SK-N-SH treated with all-trans-retinoic acid at 6 μM for 48 hours (cell line): ENCODE measurements at regions not wholly inside any gene's neighbourhood (a gene's known extent, or its start where the extent isn't known, plus 50 kb on each side); places are given as distances from the start of the nearest gene placed in this dataset.

Source experiments
- ATAC-seq: fragments of 200-7000 bp; cut with Tn5 transposase; 3 replicates; pipeline ENCODE4 v1.9.1; 2020; ENCODE audit warnings: mild to moderate bottlenecking, moderate library complexity
- ARNTL ChIP-seq: fragments of 450-650 bp; formaldehyde crosslinking; IDR thresholded peaks from 2 replicates; pipeline ENCODE4 v1.5.0; 2020; ENCODE audit warnings: low read depth, mild to moderate bottlenecking, moderate library complexity, borderline replicate concordance
- BACH2 ChIP-seq: fragments of 250-450 bp; sonication (Bioruptor Pico); IDR thresholded peaks from 2 replicates; pipeline ENCODE4 v1.9.0; 2021; ENCODE audit warnings: mild to moderate bottlenecking, borderline replicate concordance
- CREB5 ChIP-seq: fragments of 250-450 bp; sonication (Bioruptor Pico); IDR thresholded peaks from 2 replicates; pipeline ENCODE4 v1.5.1; 2020; ENCODE audit warnings: low read depth, mild to moderate bottlenecking, moderate library complexity
- GLIS3 ChIP-seq: fragments of 250-450 bp; sonication (Bioruptor Pico); IDR thresholded peaks from 2 replicates; pipeline ENCODE4 v1.5.0; 2020; ENCODE audit warnings: mild to moderate bottlenecking, moderate library complexity
- ISL1 ChIP-seq: fragments of 250-450 bp; sonication (Bioruptor Pico); IDR thresholded peaks from 2 replicates; pipeline ENCODE4 v2.1.2; 2022; ENCODE audit warnings: mild to moderate bottlenecking, moderate library complexity
- OSR1 ChIP-seq: fragments of 250-450 bp; sonication (Bioruptor Pico); IDR thresholded peaks from 2 replicates; pipeline ENCODE4 v1.8.0; 2022; ENCODE audit warnings: moderate library complexity, mild to moderate bottlenecking, inconsistent platforms
- PPARA ChIP-seq: fragments of 250-450 bp; sonication (Bioruptor Pico); IDR thresholded peaks from 2 replicates; pipeline ENCODE4 v1.5.0; 2020; ENCODE audit warnings: mild to moderate bottlenecking, borderline replicate concordance
- RARB ChIP-seq: fragments of 250-450 bp; sonication (Bioruptor Pico); IDR thresholded peaks from 2 replicates; pipeline ENCODE4 v1.8.0; 2021; ENCODE audit warnings: mild to moderate bottlenecking, moderate library complexity
- SNAI2 ChIP-seq: fragments of 250-450 bp; sonication (Bioruptor Pico); IDR thresholded peaks from 2 replicates; pipeline ENCODE4 v1.5.0; 2020; ENCODE audit warnings: mild to moderate bottlenecking, moderate library complexity
- TCF4 ChIP-seq: fragments of 250-450 bp; sonication (Bioruptor Pico); IDR thresholded peaks from 2 replicates; pipeline ENCODE4 v1.8.0; 2021; ENCODE audit warnings: mild to moderate bottlenecking, moderate library complexity, borderline replicate concordance
- TOX ChIP-seq: fragments of 250-450 bp; sonication (Bioruptor Pico); IDR thresholded peaks from 2 replicates; pipeline ENCODE4 v1.8.0; 2021; ENCODE audit warnings: mild to moderate bottlenecking, moderate library complexity, borderline replicate concordance
- ZC3H10 ChIP-seq: fragments of 250-450 bp; sonication (Bioruptor Pico); IDR thresholded peaks from 2 replicates; pipeline ENCODE4 v1.5.1; 2021; ENCODE audit warnings: mild to moderate bottlenecking, moderate library complexity
- ZFP3 ChIP-seq: fragments of 250-450 bp; sonication (Bioruptor Pico); IDR thresholded peaks from 2 replicates; pipeline ENCODE4 v1.5.0; 2020; ENCODE audit warnings: mild to moderate bottlenecking, moderate library complexity
- ZFP30 ChIP-seq: fragments of 450-650 bp; formaldehyde crosslinking; IDR thresholded peaks from 2 replicates; pipeline ENCODE4 v1.5.0; 2022; ENCODE audit warnings: mild to moderate bottlenecking, moderate library complexity
- ZNF565 ChIP-seq: fragments of 450-650 bp; formaldehyde crosslinking; conservative IDR thresholded peaks from 2 replicates; pipeline ENCODE4 v1.5.0; 2020; ENCODE audit warnings: low read depth, mild to moderate bottlenecking, moderate library complexity
- ZNF8 ChIP-seq: fragments of 450-650 bp; formaldehyde crosslinking; IDR thresholded peaks from 2 replicates; pipeline ENCODE4 v1.5.0; 2020; ENCODE audit warnings: mild to moderate bottlenecking, moderate library complexity
- TF ChIP-seq, protein P1 (sequence below): fragments of 250-450 bp; sonication (Bioruptor Pico); IDR thresholded peaks from 2 replicates; pipeline ENCODE4 v1.5.0; 2020; ENCODE audit warnings: mild to moderate bottlenecking, moderate library complexity
- TF ChIP-seq, protein P2 (sequence below): fragments of 250-450 bp; sonication (Bioruptor Pico); IDR thresholded peaks from 2 replicates; pipeline ENCODE4 v1.5.1; 2021; ENCODE audit warnings: mild to moderate bottlenecking, moderate library complexity
- TF ChIP-seq, protein P3 (sequence below): fragments of 250-450 bp; sonication (Bioruptor Pico); IDR thresholded peaks from 2 replicates; pipeline ENCODE4 v1.8.0; 2021; ENCODE audit warnings: low read depth, mild to moderate bottlenecking, moderate library complexity, borderline replicate concordance

GRCh38 chr2:81196933-81197628 is 892.5 kb upstream of the LRRTM1 start:
- no peak for ATAC-seq
- no peak for TF ChIP-seq CREB5 (CRISPR knock-in tag)
- TF ChIP-seq, protein P1, sequence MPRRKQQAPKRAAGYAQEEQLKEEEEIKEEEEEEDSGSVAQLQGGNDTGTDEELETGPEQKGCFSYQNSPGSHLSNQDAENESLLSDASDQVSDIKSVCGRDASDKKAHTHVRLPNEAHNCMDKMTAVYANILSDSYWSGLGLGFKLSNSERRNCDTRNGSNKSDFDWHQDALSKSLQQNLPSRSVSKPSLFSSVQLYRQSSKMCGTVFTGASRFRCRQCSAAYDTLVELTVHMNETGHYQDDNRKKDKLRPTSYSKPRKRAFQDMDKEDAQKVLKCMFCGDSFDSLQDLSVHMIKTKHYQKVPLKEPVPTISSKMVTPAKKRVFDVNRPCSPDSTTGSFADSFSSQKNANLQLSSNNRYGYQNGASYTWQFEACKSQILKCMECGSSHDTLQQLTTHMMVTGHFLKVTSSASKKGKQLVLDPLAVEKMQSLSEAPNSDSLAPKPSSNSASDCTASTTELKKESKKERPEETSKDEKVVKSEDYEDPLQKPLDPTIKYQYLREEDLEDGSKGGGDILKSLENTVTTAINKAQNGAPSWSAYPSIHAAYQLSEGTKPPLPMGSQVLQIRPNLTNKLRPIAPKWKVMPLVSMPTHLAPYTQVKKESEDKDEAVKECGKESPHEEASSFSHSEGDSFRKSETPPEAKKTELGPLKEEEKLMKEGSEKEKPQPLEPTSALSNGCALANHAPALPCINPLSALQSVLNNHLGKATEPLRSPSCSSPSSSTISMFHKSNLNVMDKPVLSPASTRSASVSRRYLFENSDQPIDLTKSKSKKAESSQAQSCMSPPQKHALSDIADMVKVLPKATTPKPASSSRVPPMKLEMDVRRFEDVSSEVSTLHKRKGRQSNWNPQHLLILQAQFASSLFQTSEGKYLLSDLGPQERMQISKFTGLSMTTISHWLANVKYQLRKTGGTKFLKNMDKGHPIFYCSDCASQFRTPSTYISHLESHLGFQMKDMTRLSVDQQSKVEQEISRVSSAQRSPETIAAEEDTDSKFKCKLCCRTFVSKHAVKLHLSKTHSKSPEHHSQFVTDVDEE (CRISPR knock-in tag): no peak
- no peak for TF ChIP-seq OSR1 (CRISPR knock-in tag)
- no peak for TF ChIP-seq BACH2
- TF ChIP-seq ZNF565 (CRISPR knock-in tag): no peak
- TF ChIP-seq TCF4: no peak
- no peak for TF ChIP-seq ZFP3 (CRISPR knock-in tag)
- TF ChIP-seq ZNF8: no peak
- no peak for TF ChIP-seq ISL1
- no peak for TF ChIP-seq TOX
- TF ChIP-seq, all 23 proteins: peak for 0

GRCh38 chr2:81196383-81196851 is 891.9 kb upstream of the LRRTM1 start:
- TF ChIP-seq ZFP30 (CRISPR knock-in tag) (no peak), ZNF8 (no peak), SNAI2 (CRISPR knock-in tag) (no peak), CREB5 (CRISPR knock-in tag) (no peak), ZC3H10 (CRISPR knock-in tag) (no peak), ISL1 (no peak), TCF4 (no peak)
- ATAC-seq: no peak

DNA sequence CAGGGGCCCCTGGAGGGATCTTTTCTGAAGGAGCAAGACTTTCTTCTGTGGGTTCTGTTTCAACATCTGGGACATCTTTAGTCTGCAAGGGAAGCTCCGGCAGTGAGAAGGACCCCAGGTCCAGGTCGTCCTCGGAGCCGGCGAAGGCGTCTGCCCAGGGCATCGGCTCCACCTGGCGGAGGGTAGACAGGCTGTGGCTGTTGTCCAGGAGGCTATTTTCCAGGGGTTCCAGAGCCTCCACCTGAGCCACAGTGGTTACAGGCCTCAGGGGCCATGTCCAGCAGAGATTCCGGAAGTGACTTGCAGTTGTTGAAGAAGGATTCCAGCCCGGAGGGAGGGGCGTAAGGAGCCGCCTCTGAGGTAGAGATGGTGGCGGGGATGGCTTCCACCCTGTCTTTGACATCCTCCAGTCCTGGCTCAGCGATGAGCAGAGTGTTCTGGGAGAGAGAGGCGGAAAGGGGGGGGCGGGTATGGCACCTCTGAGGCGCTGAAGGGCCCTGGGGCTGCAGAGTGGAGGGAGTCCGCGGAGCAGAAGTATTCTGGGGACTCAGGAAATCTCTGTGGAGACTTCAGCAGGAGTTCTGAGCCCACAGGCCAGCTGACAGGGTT is 891.3 kb upstream of the LRRTM1 start:
- TF ChIP-seq OSR1 (CRISPR knock-in tag) (no peak), PPARA (no peak), CREB5 (CRISPR knock-in tag) (no peak), ISL1 (no peak), ZNF8 (no peak), ZC3H10 (CRISPR knock-in tag) (no peak), GLIS3 (no peak), TCF4 (no peak), BACH2 (no peak), RARB (CRISPR knock-in tag) (no peak), ARNTL (CRISPR knock-in tag) (no peak)
- TF ChIP-seq, protein P2, sequence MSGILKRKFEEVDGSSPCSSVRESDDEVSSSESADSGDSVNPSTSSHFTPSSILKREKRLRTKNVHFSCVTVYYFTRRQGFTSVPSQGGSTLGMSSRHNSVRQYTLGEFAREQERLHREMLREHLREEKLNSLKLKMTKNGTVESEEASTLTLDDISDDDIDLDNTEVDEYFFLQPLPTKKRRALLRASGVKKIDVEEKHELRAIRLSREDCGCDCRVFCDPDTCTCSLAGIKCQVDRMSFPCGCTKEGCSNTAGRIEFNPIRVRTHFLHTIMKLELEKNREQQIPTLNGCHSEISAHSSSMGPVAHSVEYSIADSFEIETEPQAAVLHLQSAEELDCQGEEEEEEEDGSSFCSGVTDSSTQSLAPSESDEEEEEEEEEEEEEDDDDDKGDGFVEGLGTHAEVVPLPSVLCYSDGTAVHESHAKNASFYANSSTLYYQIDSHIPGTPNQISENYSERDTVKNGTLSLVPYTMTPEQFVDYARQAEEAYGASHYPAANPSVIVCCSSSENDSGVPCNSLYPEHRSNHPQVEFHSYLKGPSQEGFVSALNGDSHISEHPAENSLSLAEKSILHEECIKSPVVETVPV (CRISPR knock-in tag): no peak
- TF ChIP-seq, protein P3, sequence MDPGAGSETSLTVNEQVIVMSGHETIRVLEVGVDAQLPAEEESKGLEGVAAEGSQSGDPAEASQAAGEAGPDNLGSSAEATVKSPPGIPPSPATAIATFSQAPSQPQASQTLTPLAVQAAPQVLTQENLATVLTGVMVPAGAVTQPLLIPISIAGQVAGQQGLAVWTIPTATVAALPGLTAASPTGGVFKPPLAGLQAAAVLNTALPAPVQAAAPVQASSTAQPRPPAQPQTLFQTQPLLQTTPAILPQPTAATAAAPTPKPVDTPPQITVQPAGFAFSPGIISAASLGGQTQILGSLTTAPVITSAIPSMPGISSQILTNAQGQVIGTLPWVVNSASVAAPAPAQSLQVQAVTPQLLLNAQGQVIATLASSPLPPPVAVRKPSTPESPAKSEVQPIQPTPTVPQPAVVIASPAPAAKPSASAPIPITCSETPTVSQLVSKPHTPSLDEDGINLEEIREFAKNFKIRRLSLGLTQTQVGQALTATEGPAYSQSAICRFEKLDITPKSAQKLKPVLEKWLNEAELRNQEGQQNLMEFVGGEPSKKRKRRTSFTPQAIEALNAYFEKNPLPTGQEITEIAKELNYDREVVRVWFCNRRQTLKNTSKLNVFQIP (CRISPR knock-in tag): no peak
- TF ChIP-seq, protein P1 (CRISPR knock-in tag): no peak

More for the DNA sequence above, 891.3 kb upstream of the LRRTM1 start:
- no peak for ATAC-seq
